GM23248 (cell line): ENCODE measurements at regions not wholly inside any gene's neighbourhood (a gene's known extent, or its start where the extent isn't known, plus 50 kb on each side); places are given as distances from the start of the nearest gene placed in this dataset.
"Not testable (repeated sequence)": the region's sequence is repeated elsewhere in the genome, so short reads cannot be mapped to it uniquely, and the experiment has no call there.

ENCODE experiments used
- EZH2 ChIP-seq: fragments of 200-600 bp; sonication (generic); IDR thresholded peaks from 2 replicates; pipeline ENCODE4 v1.6.1; 2018; ENCODE audit warnings: antibody characterized with exemption, mild to moderate bottlenecking; ENCODE audit not compliant: insufficient read depth, poor library complexity, severe bottlenecking
- EZH2phosphoT487 ChIP-seq: fragments of 200-600 bp; sonication (generic); IDR thresholded peaks from 2 replicates; pipeline ENCODE4 v1.6.1; 2018; ENCODE audit warnings: antibody characterized with exemption, moderate library complexity, mild to moderate bottlenecking, low read depth; ENCODE audit not compliant: insufficient read depth

DNA sequence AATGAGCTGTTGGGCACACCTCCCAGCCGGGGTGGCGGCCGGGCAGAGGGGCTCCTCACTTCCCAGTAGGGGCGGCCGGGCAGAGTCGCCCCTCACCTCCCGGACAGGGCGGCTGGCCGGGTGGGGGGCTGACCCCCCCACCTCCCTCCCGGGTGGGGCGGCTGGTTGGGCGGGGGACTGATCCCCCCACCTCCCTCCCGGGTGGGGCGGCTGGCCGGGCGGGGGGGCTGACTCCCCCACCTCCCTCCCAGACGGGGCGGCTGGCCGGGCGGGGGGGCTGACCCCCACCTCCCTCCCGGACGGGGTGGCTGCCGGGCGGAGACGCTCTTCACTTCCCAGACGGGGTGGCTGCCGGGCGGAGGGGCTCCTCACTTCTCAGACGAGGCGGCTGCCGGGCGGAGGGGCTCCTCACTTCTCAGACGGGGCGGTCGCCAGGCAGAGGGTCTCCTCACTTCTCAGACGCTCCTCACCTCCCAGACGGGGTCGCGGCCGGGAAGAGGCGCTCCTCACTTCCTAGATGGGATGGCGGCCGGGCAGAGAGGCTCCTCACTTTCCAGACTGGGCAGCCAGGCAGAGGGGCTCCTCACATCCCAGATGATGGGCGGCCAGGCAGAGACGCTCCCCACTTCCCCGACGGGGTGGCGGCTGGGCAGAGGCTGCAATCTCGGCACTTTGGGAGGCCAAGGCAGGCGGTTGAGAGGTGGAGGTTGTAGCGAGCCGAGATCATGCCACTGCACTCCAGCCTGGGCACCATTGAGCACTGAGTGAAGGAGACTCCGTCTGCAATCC lies 75.4 kb downstream of the LAT start:
- TF ChIP-seq EZH2phosphoT487, EZH2: not testable (repeated sequence)
